Peyer's patch (tissue), 4 donors: ENCODE measurements at regions not wholly inside any gene's neighbourhood (a gene's known extent, or its start where the extent isn't known, plus 50 kb on each side); places are given as distances from the start of the nearest gene placed in this dataset.

Experiments used
- DNase-seq, 3 donors: peaks; one replicate each; pipeline ENCODE4 v3.0.0-alpha.2; 2017 to 2019
- H3K27ac ChIP-seq, 4 donors: fragments of 200-600 bp; sonication (generic); one replicate each; pipeline ENCODE4 v1.5.1; 2016 to 2019
- H3K27me3 ChIP-seq, 2 donors: fragments of 200-600 bp; sonication (generic); one replicate each; pipeline ENCODE4 v1.5.1; 2019
- H3K36me3 ChIP-seq, 3 donors: fragments of 200-600 bp; sonication (generic); one replicate each; pipeline ENCODE4 v1.5.1; 2016 to 2019
- H3K4me1 ChIP-seq, 4 donors: fragments of 200-600 bp; sonication (generic); one replicate each; pipeline ENCODE4 v1.5.1; 2016 to 2019
- H3K4me3 ChIP-seq, 4 donors: fragments of 200-600 bp; sonication (generic); 1 replicate in 3 of 4; 2 replicates in 1 of 4; pipeline ENCODE4 v1.5.1; 2016 to 2019; ENCODE audit warnings: mild to moderate bottlenecking in 1 of 4
- H3K9me3 ChIP-seq, 4 donors: fragments of 200-600 bp; sonication (generic); one replicate each; pipeline ENCODE4 v1.5.1; 2016 to 2019; ENCODE audit warnings: mild to moderate bottlenecking in 1 of 4
- CTCF ChIP-seq, 6 experiments: fragments of 450-650 bp in 4 of 6; fragments of 200-600 bp in 2 of 6; sonication (generic) in 1 of 6; IDR thresholded peaks; one replicate each; pipeline ENCODE4 v1.5.1; 2017 to 2019; ENCODE audit warnings: antibody characterized with exemption in 6 of 6, mild to moderate bottlenecking in 3 of 6, moderate library complexity in 1 of 6
- POLR2A ChIP-seq, 2 donors: fragments of 450-650 bp; IDR thresholded peaks; one replicate each; pipeline ENCODE4 v1.5.1; 2017; ENCODE audit warnings: antibody characterized with exemption in 2 of 2, mild to moderate bottlenecking in 2 of 2, moderate library complexity in 2 of 2

GRCh38 chr19:34018546-34018945 is 153.8 kb upstream of the LSM14A start:
- Histone ChIP-seq H3K9me3 (peaks cover 0 to 10% (median 0%) of the 10 kb centered on the region in 4 donors), H3K4me3 (no peak overlapping the region), H3K4me1 (no peaks in the 10 kb centered on the region), H3K36me3 (no peaks in the 10 kb centered on the region), H3K27ac (no peak overlapping the region), H3K27me3 (no peaks in the 10 kb centered on the region)
- no peak for DNase-seq
- TF ChIP-seq POLR2A (IDR thresholded peaks at IDR 0.05) (no peak), CTCF (IDR thresholded peaks at IDR 0.05) (no peak)

GRCh38 chr19:34023381-34023780 is 148.9 kb upstream of the LSM14A start:
- H3K9me3 ChIP-seq, result peaks cover 0 to 10% (median 0%) of the 10 kb centered on the region in 4 donors
- no peaks in the 10 kb centered on the region for H3K36me3 ChIP-seq
- TF ChIP-seq POLR2A (IDR thresholded peaks at IDR 0.05), result no peak
- TF ChIP-seq CTCF (IDR thresholded peaks at IDR 0.05), result no peak
- no peak for DNase-seq
- no peaks in the 10 kb centered on the region for H3K4me1 ChIP-seq
- H3K27me3 ChIP-seq, result no peaks in the 10 kb centered on the region
- no peak overlapping the region for H3K4me3 ChIP-seq
- H3K27ac ChIP-seq, result no peak overlapping the region

GRCh38 chr19:34033880-34034279 is 138.4 kb upstream of the LSM14A start:
- Histone ChIP-seq H3K27me3 (no peaks in the 10 kb centered on the region), H3K4me3 (no peak overlapping the region), H3K36me3 (no peaks in the 10 kb centered on the region), H3K4me1 (no peaks in the 10 kb centered on the region), H3K27ac (no peak overlapping the region), H3K9me3 (no peaks in the 10 kb centered on the region)
- DNase-seq, result no peak
- no peak for TF ChIP-seq CTCF (IDR thresholded peaks at IDR 0.05)
- no peak for TF ChIP-seq POLR2A (IDR thresholded peaks at IDR 0.05)

GRCh38 chr19:34034318-34034846 is 137.9 kb upstream of the LSM14A start:
- no peaks in the 10 kb centered on the region for H3K36me3 ChIP-seq
- no peak for DNase-seq
- H3K27ac ChIP-seq, result no peak overlapping the region
- TF ChIP-seq POLR2A (IDR thresholded peaks at IDR 0.05) (no peak), CTCF (IDR thresholded peaks at IDR 0.05) (no peak)
- H3K4me3 ChIP-seq, result no peak overlapping the region
- no peaks in the 10 kb centered on the region for H3K9me3 ChIP-seq
- H3K4me1 ChIP-seq, result no peaks in the 10 kb centered on the region
- no peaks in the 10 kb centered on the region for H3K27me3 ChIP-seq

- peak; percentile 43 to 85 (median 74) for DNase-seq
- no peaks in the 10 kb centered on the region for H3K9me3 ChIP-seq
- no peaks in the 10 kb centered on the region for H3K4me1 ChIP-seq
- no peaks in the 10 kb centered on the region for H3K27me3 ChIP-seq
- TF ChIP-seq CTCF (IDR thresholded peaks at IDR 0.05), result peak; percentile 25 to 63 (median 60)
- TF ChIP-seq POLR2A (IDR thresholded peaks at IDR 0.05), result no peak
- no peaks in the 10 kb centered on the region for H3K36me3 ChIP-seq
- no peak overlapping the region for H3K27ac ChIP-seq
- H3K4me3 ChIP-seq, result no peak overlapping the region
These were observed 130.3 kb upstream of the LSM14A start for GRCh38 chr19:34041925-34042521.
